AG08396 (cell line): ENCODE measurements at regions not wholly inside any gene's neighbourhood (a gene's known extent, or its start where the extent isn't known, plus 50 kb on each side); places are given as distances from the start of the nearest gene placed in this dataset.
"Not testable (repeated sequence)": the region's sequence is repeated elsewhere in the genome, so short reads cannot be mapped to it uniquely, and the experiment has no call there.

Experiments used
- DNase-seq: peaks from one replicate; pipeline ENCODE4 v3.0.0; 2012; ENCODE audit warnings: low spot score, mixed read lengths

DNA sequence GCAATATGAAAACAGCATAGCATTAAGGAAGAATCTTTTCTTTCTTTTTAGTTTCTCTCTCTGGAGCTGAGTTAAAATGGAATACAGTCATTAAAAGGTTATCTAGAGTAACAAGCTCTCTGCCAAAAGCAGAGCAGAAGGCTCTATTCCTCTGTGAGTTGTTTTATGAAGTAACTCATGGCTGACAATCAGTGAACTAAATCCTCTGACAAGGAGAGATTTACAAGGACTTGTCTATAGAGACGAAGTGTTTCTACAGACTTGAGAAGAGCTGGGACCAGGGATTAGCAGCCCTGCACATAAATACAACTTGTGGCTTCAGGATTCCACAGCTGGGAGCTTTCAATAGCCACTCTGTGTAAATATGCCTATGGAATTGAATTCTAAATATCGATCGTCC lies 192.5 kb upstream of the RAG2 start:
- no peak for DNase-seq

- no peak for DNase-seq
Measured at GRCh38 chr11:36783808-36784207, 185.8 kb upstream of the RAG2 start.

DNA sequence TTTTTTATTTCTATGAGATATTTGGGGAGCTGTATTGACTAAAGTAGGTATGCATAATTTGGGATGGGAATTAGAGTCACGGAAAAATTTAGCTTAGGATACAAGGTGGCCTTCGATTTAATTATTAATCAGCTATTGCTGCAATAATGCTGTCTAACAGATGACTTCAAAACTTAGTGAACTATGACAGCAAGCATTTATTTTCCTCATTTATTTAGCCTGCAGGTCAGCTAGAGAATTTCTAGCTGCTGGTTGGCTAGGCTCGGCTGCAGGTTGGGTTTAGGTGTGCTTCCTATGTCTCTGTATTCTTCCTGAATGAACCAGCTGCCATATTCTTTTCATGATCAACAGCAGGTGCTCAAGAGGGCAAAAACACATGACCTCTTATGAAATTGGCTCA lies 181.8 kb upstream of the RAG2 start:
- DNase-seq, result no peak

DNA sequence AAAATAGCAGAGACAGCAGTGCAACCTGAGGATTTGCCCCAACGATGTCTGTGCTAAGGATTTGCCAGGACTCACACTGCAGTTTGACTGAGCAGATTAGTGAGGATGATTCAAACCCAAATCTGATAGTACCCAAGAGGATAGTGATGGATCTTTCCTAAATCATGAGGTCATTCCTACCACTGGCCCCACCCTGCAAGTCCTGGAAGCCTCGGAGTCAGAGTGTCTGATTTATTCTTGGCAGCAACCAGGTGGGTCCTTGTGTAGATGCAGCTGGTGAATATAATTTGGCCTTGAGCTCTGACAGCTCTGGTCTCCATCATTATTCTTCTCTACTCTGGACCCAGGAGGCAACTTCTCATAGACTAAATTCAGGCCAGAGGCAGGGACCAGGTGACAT lies 179.3 kb upstream of the RAG2 start:
- DNase-seq, result no peak

DNA sequence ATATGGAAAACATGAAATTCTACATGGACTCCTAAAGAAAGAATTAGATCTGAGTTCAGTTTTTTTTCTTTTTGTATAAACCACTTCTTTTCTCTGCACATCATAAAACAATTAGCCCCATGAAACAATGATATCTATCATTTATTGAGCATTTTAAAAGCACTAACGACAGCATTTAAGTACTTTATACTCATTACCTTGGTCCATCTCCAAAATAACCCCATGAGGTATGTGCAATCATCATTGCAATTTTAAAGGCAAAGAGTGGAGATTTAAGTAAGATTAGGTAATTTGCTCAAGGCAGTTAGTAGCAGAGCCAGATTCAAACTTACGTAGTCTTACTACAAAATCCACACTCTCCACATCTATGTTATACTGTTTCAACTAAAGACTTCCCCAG lies 177.7 kb upstream of the RAG2 start:
- no peak for DNase-seq

DNA sequence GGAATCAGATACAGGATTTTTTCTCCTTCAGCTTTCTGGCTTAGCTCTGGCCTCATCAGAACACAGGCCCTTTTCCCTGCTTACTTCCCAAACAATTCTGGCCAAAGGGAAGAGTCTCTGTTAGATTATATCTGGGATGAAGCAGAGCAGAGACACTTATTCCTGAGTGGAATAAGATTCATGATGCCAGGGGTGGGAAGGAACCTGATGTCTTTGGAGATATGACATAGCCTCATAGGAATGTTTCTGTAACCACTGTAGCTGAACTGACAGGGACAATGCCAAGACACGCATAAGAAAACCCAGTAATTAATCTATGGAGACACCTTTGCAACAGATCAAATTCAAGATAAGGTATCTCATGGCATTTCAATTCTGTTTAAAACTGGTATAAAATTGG lies 177.1 kb upstream of the RAG2 start:
- no peak for DNase-seq

- peak; percentile 20 for DNase-seq
Measured at GRCh38 chr11:36774603-36775002, 176.6 kb upstream of the RAG2 start.

- no peak for DNase-seq
Measured at GRCh38 chr11:36763187-36763586, 165.2 kb upstream of the RAG2 start.

DNA sequence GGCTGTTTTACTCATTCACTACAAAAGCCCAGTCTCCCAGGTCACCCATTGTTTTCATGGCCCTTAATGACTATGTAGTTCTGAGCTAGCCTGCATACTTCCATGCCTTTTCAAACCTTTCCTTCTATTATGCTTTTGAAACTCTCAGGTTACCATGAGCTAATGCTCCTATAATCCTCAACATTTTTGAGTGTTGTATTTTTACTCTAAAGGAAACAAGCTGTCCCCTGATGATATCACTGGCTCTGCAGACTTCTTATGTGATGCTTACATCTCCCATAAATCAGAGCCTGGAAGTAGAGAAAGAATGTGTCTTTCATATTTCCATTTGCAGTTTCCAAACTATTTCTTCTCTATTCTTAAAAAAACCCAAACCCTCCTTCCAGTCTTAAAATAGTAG lies 159.0 kb upstream of the RAG2 start:
- DNase-seq, result no peak

- no peak for DNase-seq
Measured at GRCh38 chr11:36753960-36754359, 155.9 kb upstream of the RAG2 start.

GRCh38 chr11:36751996-36752395 lies 154.0 kb upstream of the RAG2 start:
- DNase-seq, result no peak

DNA sequence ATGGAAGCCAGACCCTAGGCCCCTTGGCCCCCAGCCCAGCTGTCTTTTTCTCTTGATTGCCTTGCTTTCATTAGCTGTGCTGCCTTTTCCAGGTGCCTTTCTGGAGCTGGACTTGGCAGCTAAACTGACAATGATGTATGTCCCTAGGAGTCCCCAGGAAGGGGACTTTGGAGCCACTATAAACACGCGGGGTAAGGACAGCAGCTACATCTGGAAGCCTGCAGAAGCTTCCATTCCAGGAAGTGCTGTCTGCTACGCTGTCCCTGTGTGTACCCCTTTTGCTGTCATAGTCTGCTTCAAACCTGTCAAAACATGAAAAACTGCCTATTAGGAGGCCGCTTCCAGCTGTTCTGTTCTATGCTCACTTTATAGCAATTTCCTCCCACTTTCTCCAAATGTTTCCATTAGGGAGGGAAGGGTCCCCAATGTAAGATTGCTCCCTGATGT lies 153.3 kb upstream of the RAG2 start:
- DNase-seq, result no peak

DNA sequence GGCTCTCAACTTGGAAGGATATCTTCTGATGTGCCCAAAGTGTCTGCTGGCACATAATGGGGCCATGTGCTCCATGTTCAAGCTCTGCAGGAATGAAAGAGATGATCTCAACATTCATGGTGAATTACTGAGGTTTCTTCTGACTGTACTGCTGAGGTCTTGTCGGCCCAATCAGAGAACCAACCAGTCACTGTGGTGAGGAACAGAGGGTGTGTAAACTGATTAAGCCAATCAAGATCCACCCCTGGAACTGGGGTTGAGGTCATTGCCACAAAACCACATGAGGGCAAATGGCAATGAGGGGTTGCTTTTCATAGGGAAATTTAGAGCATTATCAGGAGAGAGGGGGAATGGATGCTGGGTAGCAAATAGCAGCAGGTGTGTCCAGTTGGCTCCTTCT lies 152.3 kb upstream of the RAG2 start:
- DNase-seq, result no peak

GRCh38 chr11:36748836-36749235 lies 150.8 kb upstream of the RAG2 start:
- DNase-seq, result no peak

DNA sequence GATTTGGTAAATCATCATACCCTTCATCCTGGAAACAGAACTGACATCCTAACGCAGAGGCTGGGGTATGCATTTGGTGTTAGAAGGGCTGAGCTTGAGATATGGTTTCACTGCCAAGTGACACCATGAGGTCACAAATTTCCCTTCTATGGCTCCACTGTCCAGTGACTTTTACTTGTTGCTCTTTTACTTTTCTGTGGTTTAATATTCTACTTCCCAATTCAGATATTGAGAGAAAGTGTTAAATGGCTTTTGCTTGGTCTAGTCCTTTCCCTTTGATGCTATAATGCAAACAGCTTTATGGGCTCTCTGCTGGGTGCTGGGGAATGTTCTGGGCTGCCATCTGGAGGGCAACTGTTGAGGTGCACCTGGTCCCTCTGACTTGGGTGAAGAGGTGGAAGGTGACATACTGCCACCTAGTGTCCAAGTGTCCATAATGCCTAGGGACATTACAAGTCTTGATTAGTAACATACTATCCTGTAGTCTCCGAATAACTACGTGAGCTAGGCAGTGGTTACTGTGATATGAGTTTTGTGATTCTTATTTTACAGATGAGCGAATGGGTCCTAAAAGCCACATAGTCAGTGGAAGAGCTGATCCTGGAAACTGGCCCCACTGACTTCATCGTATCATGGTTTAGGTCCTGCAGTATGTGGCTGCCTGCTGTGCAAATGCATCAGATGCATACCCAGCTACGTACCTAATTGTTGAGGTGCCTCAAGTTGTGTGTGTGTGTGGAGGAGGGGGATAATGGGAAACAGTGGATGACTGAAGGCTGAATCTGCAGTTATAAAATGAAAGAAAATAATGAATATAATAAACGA lies 149.1 kb upstream of the RAG2 start:
- peak; percentile 78 for DNase-seq

DNA sequence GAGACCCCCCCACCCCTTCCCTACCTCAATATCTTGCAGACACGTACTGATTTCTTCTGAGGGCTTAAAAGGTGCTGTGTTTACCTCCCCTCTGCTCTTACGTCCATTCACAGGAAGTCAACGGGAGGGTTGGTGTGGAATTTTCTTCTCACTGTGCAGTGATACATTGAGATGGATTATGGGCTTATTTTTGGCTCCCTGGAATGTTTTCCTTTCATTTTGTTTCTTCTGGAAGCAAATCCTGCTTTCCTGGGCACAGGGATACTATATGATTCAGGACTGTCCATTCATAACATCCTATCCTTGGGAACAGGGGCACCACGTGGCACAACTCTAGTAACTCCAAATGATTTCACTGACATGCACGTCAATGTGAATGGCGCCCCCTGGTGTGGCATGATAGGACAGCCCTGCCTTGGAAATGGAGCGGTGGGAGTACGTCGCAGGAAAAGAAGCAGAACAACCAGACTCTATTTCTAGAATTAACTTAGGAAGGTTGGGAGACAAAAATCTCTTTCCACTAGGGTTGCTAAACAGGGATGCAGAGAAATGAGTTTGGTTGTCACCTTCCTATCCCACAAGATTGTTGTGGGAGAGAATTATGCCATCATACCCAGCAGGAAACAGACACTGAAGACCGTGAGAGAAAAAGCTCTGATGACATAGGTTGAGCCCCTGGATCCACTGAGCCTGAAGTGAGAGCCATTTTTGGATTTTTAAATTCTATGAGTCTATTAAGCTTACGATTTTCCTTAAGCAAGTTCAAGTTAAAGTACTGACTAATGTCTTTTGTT lies 146.5 kb upstream of the RAG2 start:
- peak; percentile 50 for DNase-seq

DNA sequence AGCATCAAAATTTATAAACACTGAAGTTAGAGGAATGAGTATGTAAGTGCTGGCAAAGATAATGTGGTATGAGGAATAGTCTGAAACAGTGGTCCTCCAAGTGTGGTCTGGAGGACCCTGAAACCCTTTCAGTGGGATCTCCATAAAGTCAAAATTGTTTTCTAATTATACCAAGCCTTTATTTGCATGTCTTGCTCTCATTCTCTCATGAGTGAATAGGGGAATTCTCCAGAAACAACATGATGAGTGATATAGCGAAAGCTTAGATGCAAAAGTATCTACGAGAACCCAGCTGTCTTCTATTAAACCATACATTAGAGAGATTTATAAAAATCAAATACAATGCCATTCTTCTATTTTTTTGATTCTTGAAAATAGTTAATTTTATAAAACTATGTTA lies 145.0 kb upstream of the RAG2 start:
- DNase-seq, result no peak

GRCh38 chr11:36741515-36741914 lies 143.5 kb upstream of the RAG2 start:
- no peak for DNase-seq

DNA sequence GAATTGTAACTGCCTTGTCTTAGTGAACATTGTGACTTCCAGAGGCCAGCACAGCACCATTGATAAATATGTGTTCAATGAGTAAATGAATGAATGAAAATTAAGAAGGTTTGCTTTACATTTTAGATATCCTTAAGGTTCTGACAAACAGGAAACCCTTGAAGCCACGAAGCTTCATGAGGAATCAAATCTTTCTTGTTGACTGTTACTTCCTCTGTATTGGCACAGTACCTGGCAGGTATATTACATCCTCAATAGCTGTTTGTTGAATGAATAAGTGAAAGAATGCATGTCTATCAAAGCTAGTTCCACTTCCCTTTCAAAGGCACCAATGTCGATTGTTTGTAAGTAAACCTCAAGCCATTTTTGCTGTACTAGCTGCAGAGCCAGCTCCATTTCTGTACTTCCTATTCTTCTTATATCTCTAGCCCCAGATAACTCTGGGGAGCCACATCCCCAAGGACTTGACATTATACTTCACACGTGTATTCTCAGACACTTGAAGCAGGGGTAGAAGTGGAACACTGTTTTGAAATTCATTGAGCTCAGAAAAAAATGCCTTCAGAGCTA lies 140.3 kb upstream of the RAG2 start:
- DNase-seq, result no peak

DNA sequence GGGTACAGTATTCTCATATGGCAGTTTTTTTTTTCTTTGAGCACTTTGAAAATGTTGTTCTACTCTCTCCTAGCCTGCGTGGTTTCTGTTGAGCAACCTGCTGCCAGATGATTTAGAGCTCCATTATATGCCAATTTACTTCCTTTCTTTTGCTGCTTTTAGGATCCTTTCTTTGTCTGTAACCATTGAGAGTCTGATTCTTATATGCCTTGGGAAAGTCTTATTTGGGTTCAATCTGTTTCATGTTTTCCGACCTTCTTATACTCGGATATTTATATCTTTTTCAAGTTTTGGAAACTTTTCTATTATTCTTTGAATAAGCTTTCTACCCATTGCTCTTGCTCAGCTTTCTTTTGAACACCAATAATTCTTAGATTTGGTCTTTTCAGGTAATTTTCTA lies 138.1 kb upstream of the RAG2 start:
- no peak for DNase-seq

GRCh38 chr11:36733721-36734120 lies 135.7 kb upstream of the RAG2 start:
- DNase-seq, result not testable (repeated sequence)

DNA sequence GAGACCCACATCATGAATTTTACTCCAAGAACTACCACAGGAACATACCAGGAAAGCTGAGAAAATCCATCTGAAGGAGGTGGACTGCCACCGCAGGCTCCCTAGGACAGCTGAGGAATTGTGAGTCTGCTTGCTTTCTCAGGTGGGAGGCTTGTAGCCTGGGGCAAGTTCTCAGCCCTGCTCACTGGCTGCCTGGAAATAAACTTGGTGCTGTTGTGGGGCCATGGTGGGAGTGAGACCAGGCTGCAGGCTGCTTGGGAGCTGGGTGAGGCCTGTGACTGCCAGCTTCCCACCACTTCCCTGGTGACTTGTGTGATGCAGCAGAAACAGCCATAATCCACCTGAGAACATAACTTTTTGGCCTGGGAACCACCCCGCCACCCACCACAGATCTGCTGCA lies 132.7 kb upstream of the RAG2 start:
- no peak for DNase-seq

- no peak for DNase-seq
Measured at GRCh38 chr11:36729825-36730224, 131.8 kb upstream of the RAG2 start.
